DND-41 (cell line): ENCODE measurements at regions not wholly inside any gene's neighbourhood (a gene's known extent, or its start where the extent isn't known, plus 50 kb on each side); places are given as distances from the start of the nearest gene placed in this dataset.

Experiments used
- ATAC-seq: fragments of 200-7000 bp; cut with Tn5 transposase; 3 replicates; pipeline ENCODE4 v1.9.1; 2021; ENCODE audit warnings: low read depth; ENCODE audit not compliant: insufficient read depth
- DNase-seq: peaks from one replicate; pipeline ENCODE4 v3.0.0-alpha.2; 2020
- H2AFZ ChIP-seq: 2 replicates; pipeline ENCODE4 v1.6.0; 2012; ENCODE audit warnings: low read depth, low read length
- H3K27ac ChIP-seq: 2 replicates; pipeline ENCODE4 v1.5.1; 2012; ENCODE audit warnings: low read length, inconsistent platforms
- H3K27me3 ChIP-seq: fragments of 200-600 bp; sonication (generic); 2 replicates; pipeline ENCODE4 v1.6.0; 2012; ENCODE audit warnings: low read length, mild to moderate bottlenecking, inconsistent platforms; ENCODE audit not compliant: insufficient read depth, poor library complexity
- H3K36me3 ChIP-seq: 2 replicates; pipeline ENCODE4 v1.5.1; 2012; ENCODE audit warnings: low read length, inconsistent platforms; ENCODE audit not compliant: insufficient read depth
- H3K4me1 ChIP-seq: 2 replicates; pipeline ENCODE4 v1.5.1; 2012; ENCODE audit warnings: mild to moderate bottlenecking, low read length; ENCODE audit not compliant: insufficient read depth
- H3K4me2 ChIP-seq: 2 replicates; pipeline ENCODE4 v1.6.0; 2012; ENCODE audit warnings: mild to moderate bottlenecking, moderate library complexity, low read length, inconsistent platforms; ENCODE audit not compliant: insufficient read depth
- H3K4me3 ChIP-seq, 2 experiments: fragments of 200-600 bp in 1 of 2; shearing (Covaris generic) in 1 of 2; 2 replicates each; pipeline ENCODE4 v1.5.1; 2012 to 2016; ENCODE audit warnings: inconsistent platforms in 2 of 2, low read length in 2 of 2, mild to moderate bottlenecking in 2 of 2, low read depth in 1 of 2, moderate library complexity in 1 of 2
- H3K79me2 ChIP-seq: 2 replicates; pipeline ENCODE4 v1.6.0; 2012; ENCODE audit warnings: low read length, inconsistent platforms; ENCODE audit not compliant: insufficient read depth
- H3K9ac ChIP-seq: 2 replicates; pipeline ENCODE4 v1.6.0; 2012; ENCODE audit warnings: low read depth, mild to moderate bottlenecking, inconsistent platforms, low read length, moderate library complexity
- H3K9me3 ChIP-seq: 2 replicates; pipeline ENCODE4 v1.5.1; 2012; ENCODE audit warnings: low read length, moderate library complexity, mild to moderate bottlenecking, inconsistent platforms; ENCODE audit not compliant: insufficient read depth, severe bottlenecking
- H4K20me1 ChIP-seq: 2 replicates; pipeline ENCODE4 v1.6.0; 2012; ENCODE audit warnings: low read length; ENCODE audit not compliant: insufficient read depth
- EZH2 ChIP-seq: IDR thresholded peaks from 3 replicates; pipeline ENCODE4 v1.6.1; 2012; ENCODE audit warnings: borderline replicate concordance, low read depth, mild to moderate bottlenecking, moderate library complexity, low read length, inconsistent platforms; ENCODE audit not compliant: severe bottlenecking
- TF ChIP-seq, protein P1 (sequence below): IDR thresholded peaks from 2 replicates; pipeline ENCODE4 v1.5.1; 2012; ENCODE audit warnings: borderline replicate concordance, low read length, moderate library complexity, mild to moderate bottlenecking; ENCODE audit not compliant: poor library complexity, severe bottlenecking; ENCODE audit errors: extremely low read depth

DNA sequence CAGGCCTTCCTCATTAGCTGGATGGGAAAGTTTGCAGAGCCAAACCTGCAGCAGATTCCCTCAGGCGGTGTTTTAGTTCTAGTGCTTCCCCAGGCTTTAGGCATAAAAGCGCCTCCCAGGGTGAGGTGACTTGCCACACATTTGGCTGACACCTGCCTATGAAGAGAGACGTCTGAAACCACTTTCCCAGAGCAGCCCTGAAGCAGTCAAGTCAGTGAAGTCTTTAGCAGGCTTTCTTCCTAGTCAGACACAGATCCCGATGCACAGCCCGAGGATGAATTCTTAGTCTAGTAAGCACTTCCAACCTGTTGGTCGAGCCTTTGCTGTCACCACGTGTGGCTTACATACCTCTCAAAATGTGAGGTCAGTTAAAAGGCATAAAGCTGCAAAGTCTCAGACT lies 484.1 kb downstream of the SMARCA1 start:
- H4K20me1 ChIP-seq = no peaks in the 10 kb centered on the region
- no peak overlapping the region for H3K4me2 ChIP-seq
- no peaks in the 10 kb centered on the region for H3K9me3 ChIP-seq
- no peak for ATAC-seq
- no peak overlapping the region for H3K9ac ChIP-seq
- no peaks in the 10 kb centered on the region for H3K4me1 ChIP-seq
- H3K27ac ChIP-seq = no peak overlapping the region
- no peak overlapping the region for H2AFZ ChIP-seq
- H3K36me3 ChIP-seq = no peaks in the 10 kb centered on the region
- DNase-seq = no peak
- no peak for TF ChIP-seq EZH2
- TF ChIP-seq, protein P1, sequence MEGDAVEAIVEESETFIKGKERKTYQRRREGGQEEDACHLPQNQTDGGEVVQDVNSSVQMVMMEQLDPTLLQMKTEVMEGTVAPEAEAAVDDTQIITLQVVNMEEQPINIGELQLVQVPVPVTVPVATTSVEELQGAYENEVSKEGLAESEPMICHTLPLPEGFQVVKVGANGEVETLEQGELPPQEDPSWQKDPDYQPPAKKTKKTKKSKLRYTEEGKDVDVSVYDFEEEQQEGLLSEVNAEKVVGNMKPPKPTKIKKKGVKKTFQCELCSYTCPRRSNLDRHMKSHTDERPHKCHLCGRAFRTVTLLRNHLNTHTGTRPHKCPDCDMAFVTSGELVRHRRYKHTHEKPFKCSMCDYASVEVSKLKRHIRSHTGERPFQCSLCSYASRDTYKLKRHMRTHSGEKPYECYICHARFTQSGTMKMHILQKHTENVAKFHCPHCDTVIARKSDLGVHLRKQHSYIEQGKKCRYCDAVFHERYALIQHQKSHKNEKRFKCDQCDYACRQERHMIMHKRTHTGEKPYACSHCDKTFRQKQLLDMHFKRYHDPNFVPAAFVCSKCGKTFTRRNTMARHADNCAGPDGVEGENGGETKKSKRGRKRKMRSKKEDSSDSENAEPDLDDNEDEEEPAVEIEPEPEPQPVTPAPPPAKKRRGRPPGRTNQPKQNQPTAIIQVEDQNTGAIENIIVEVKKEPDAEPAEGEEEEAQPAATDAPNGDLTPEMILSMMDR = no peak
- H3K4me3 ChIP-seq = no peak overlapping the region
- H3K27me3 ChIP-seq = no peaks in the 10 kb centered on the region
- no peaks in the 10 kb centered on the region for H3K79me2 ChIP-seq

DNA sequence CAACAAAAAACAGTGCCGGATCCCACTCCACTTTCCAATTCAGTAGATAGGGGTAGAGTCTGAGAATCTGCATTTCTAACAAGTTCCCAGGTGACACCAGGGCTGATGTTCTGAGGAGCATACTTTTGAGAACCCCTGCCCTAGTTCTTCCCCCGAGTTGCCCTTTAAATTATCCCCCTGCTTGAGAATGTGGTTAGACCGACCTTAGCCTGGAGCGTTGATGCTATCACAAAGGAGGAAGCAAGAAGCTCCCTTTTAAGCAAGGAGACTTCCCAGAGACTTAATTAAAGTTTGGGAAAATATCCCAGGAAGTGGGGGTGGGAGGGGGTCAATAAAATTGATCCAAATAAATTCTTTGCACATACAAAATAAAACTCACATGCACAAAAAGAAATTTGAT lies 485.9 kb downstream of the SMARCA1 start:
- Histone ChIP-seq H3K27me3 (no peaks in the 10 kb centered on the region), H3K79me2 (no peaks in the 10 kb centered on the region), H4K20me1 (no peaks in the 10 kb centered on the region), H3K27ac (no peak overlapping the region), H3K4me1 (no peaks in the 10 kb centered on the region), H3K36me3 (no peaks in the 10 kb centered on the region), H2AFZ (no peak overlapping the region), H3K4me2 (no peak overlapping the region), H3K4me3 (no peak overlapping the region), H3K9me3 (no peaks in the 10 kb centered on the region), H3K9ac (no peak overlapping the region)
- ATAC-seq (no peak), DNase-seq (no peak)
- TF ChIP-seq, protein P1 = no peak
- no peak for TF ChIP-seq EZH2

DNA sequence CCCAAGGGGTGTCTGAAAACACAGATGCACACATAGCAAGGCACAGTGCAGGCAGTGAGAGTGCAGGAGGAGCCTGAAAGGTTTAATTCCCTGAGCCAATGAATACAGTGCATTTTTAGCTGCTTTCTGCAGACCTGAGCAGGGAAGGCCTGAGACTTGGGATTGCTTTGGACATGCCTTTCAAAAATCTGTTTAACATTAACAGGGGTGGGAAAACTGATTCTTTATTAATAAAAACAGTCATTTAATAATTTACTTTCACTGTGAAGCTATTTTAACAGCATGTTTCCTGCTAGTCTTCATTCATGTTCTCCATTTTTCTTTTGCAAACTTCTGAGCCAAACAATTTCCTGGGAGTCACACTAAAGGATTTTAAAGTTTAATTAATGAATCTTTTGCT lies 488.1 kb downstream of the SMARCA1 start:
- no peaks in the 10 kb centered on the region for H3K9me3 ChIP-seq
- no peaks in the 10 kb centered on the region for H3K4me1 ChIP-seq
- DNase-seq = no peak
- H3K27ac ChIP-seq = no peak overlapping the region
- no peaks in the 10 kb centered on the region for H3K79me2 ChIP-seq
- H3K36me3 ChIP-seq = no peaks in the 10 kb centered on the region
- TF ChIP-seq, protein P1 = no peak
- no peak for TF ChIP-seq EZH2
- H2AFZ ChIP-seq = no peak overlapping the region
- no peaks in the 10 kb centered on the region for H3K27me3 ChIP-seq
- H4K20me1 ChIP-seq = no peaks in the 10 kb centered on the region
- no peak overlapping the region for H3K9ac ChIP-seq
- H3K4me3 ChIP-seq = no peak overlapping the region
- ATAC-seq = no peak
- H3K4me2 ChIP-seq = no peak overlapping the region

DNA sequence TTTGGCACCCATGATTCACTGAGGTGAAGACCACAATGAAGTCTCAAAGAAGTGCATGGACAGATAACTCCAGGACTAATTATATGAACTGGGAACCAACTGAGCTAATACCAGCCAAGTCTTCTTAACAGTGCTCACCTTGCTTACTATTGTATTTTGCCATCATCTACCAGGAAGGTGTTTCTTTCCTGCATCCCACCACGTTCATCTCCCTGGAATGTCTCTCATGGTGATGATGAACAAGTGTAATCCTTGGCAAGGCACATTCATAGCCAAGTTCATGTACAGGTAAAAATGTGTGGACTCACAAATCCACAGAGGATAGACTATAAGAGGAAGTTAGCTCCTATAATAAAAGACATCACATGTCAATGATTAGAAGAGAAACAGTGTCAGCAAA lies 489.1 kb downstream of the SMARCA1 start:
- Histone ChIP-seq H2AFZ (no peak overlapping the region), H3K9ac (no peak overlapping the region), H3K4me2 (no peak overlapping the region), H3K36me3 (no peaks in the 10 kb centered on the region), H4K20me1 (no peaks in the 10 kb centered on the region), H3K9me3 (no peaks in the 10 kb centered on the region), H3K27me3 (no peaks in the 10 kb centered on the region), H3K4me3 (no peak overlapping the region), H3K27ac (no peak overlapping the region), H3K79me2 (no peaks in the 10 kb centered on the region), H3K4me1 (no peaks in the 10 kb centered on the region)
- no peak for TF ChIP-seq EZH2
- TF ChIP-seq, protein P1 = no peak
- ATAC-seq (no peak), DNase-seq (no peak)
